DND-41 (cell line): ENCODE measurements at regions not wholly inside any gene's neighbourhood (a gene's known extent, or its start where the extent isn't known, plus 50 kb on each side); places are given as distances from the start of the nearest gene placed in this dataset.

Source experiments
- ATAC-seq: fragments of 200-7000 bp; cut with Tn5 transposase; 3 replicates; pipeline ENCODE4 v1.9.1; 2021; ENCODE audit warnings: low read depth; ENCODE audit not compliant: insufficient read depth
- DNase-seq: peaks from one replicate; pipeline ENCODE4 v3.0.0-alpha.2; 2020
- H2AFZ ChIP-seq: 2 replicates; pipeline ENCODE4 v1.6.0; 2012; ENCODE audit warnings: low read depth, low read length
- H3K27ac ChIP-seq: 2 replicates; pipeline ENCODE4 v1.5.1; 2012; ENCODE audit warnings: low read length, inconsistent platforms
- H3K27me3 ChIP-seq: fragments of 200-600 bp; sonication (generic); 2 replicates; pipeline ENCODE4 v1.6.0; 2012; ENCODE audit warnings: low read length, mild to moderate bottlenecking, inconsistent platforms; ENCODE audit not compliant: insufficient read depth, poor library complexity
- H3K36me3 ChIP-seq: 2 replicates; pipeline ENCODE4 v1.5.1; 2012; ENCODE audit warnings: low read length, inconsistent platforms; ENCODE audit not compliant: insufficient read depth
- H3K4me1 ChIP-seq: 2 replicates; pipeline ENCODE4 v1.5.1; 2012; ENCODE audit warnings: mild to moderate bottlenecking, low read length; ENCODE audit not compliant: insufficient read depth
- H3K4me2 ChIP-seq: 2 replicates; pipeline ENCODE4 v1.6.0; 2012; ENCODE audit warnings: mild to moderate bottlenecking, moderate library complexity, low read length, inconsistent platforms; ENCODE audit not compliant: insufficient read depth
- H3K4me3 ChIP-seq, 2 experiments: fragments of 200-600 bp in 1 of 2; shearing (Covaris generic) in 1 of 2; 2 replicates each; pipeline ENCODE4 v1.5.1; 2012 to 2016; ENCODE audit warnings: inconsistent platforms in 2 of 2, low read length in 2 of 2, mild to moderate bottlenecking in 2 of 2, low read depth in 1 of 2, moderate library complexity in 1 of 2
- H3K79me2 ChIP-seq: 2 replicates; pipeline ENCODE4 v1.6.0; 2012; ENCODE audit warnings: low read length, inconsistent platforms; ENCODE audit not compliant: insufficient read depth
- H3K9ac ChIP-seq: 2 replicates; pipeline ENCODE4 v1.6.0; 2012; ENCODE audit warnings: low read depth, mild to moderate bottlenecking, inconsistent platforms, low read length, moderate library complexity
- H3K9me3 ChIP-seq: 2 replicates; pipeline ENCODE4 v1.5.1; 2012; ENCODE audit warnings: low read length, moderate library complexity, mild to moderate bottlenecking, inconsistent platforms; ENCODE audit not compliant: insufficient read depth, severe bottlenecking
- H4K20me1 ChIP-seq: 2 replicates; pipeline ENCODE4 v1.6.0; 2012; ENCODE audit warnings: low read length; ENCODE audit not compliant: insufficient read depth
- CTCF ChIP-seq: IDR thresholded peaks from 2 replicates; pipeline ENCODE4 v1.5.1; 2012; ENCODE audit warnings: borderline replicate concordance, low read length, moderate library complexity, mild to moderate bottlenecking; ENCODE audit not compliant: poor library complexity, severe bottlenecking; ENCODE audit errors: extremely low read depth
- EZH2 ChIP-seq: IDR thresholded peaks from 3 replicates; pipeline ENCODE4 v1.6.1; 2012; ENCODE audit warnings: borderline replicate concordance, low read depth, mild to moderate bottlenecking, moderate library complexity, low read length, inconsistent platforms; ENCODE audit not compliant: severe bottlenecking

GRCh38 chr12:13536219-13536910 lies 339.8 kb downstream of the EMP1 start:
- Histone ChIP-seq H3K4me1 (no peaks in the 10 kb centered on the region), H3K4me3 (no peak overlapping the region), H4K20me1 (no peaks in the 10 kb centered on the region), H3K9me3 (no peaks in the 10 kb centered on the region), H3K79me2 (no peaks in the 10 kb centered on the region), H3K27ac (no peak overlapping the region), H3K9ac (no peak overlapping the region), H3K36me3 (no peaks in the 10 kb centered on the region), H3K27me3 (no peaks in the 10 kb centered on the region), H2AFZ (no peak overlapping the region), H3K4me2 (no peak overlapping the region)
- DNase-seq (no peak), ATAC-seq (no peak)
- TF ChIP-seq EZH2 (no peak), CTCF (no peak)

GRCh38 chr12:13534645-13535398 lies 338.3 kb downstream of the EMP1 start:
- Histone ChIP-seq H3K4me3 (no peak overlapping the region), H3K4me1 (no peaks in the 10 kb centered on the region), H3K27me3 (no peaks in the 10 kb centered on the region), H3K9ac (no peak overlapping the region), H3K79me2 (no peaks in the 10 kb centered on the region), H3K4me2 (no peak overlapping the region), H3K27ac (no peak overlapping the region), H3K9me3 (no peaks in the 10 kb centered on the region), H2AFZ (0 out of 2 replicates have a peak overlapping the region, but pooled peaks have one; percentile 13), H3K36me3 (no peaks in the 10 kb centered on the region), H4K20me1 (no peaks in the 10 kb centered on the region)
- peak; percentile 68 for DNase-seq
- TF ChIP-seq CTCF (peak; percentile 83), EZH2 (no peak)
- ATAC-seq: peak; percentile 73

GRCh38 chr12:13534242-13534641 lies 337.7 kb downstream of the EMP1 start:
- Histone ChIP-seq H3K36me3 (no peaks in the 10 kb centered on the region), H3K4me2 (no peak overlapping the region), H3K9ac (no peak overlapping the region), H3K9me3 (no peaks in the 10 kb centered on the region), H3K27me3 (peaks cover 3% of the 10 kb centered on the region), H3K4me3 (no peak overlapping the region), H4K20me1 (no peaks in the 10 kb centered on the region), H2AFZ (no peak overlapping the region), H3K79me2 (no peaks in the 10 kb centered on the region), H3K4me1 (no peaks in the 10 kb centered on the region), H3K27ac (no peak overlapping the region)
- TF ChIP-seq EZH2 (no peak), CTCF (no peak)
- ATAC-seq: no peak
- DNase-seq: no peak
